GM23248 (cell line): ENCODE measurements at regions not wholly inside any gene's neighbourhood (a gene's known extent, or its start where the extent isn't known, plus 50 kb on each side); places are given as distances from the start of the nearest gene placed in this dataset.

Experiments used
- DNase-seq: peaks from one replicate; pipeline ENCODE4 v3.0.0-alpha.2; 2015
- H2AFZ ChIP-seq: fragments of 200-600 bp; sonication (generic); 2 replicates; pipeline ENCODE4 v1.6.1; 2016; ENCODE audit warnings: antibody characterized with exemption
- H3F3A ChIP-seq: fragments of 200-600 bp; sonication (generic); 2 replicates; pipeline ENCODE4 v1.6.1; 2016; ENCODE audit warnings: mild to moderate bottlenecking, antibody characterized with exemption, mixed run types; ENCODE audit not compliant: insufficient read depth
- H3K27ac ChIP-seq: fragments of 200-600 bp; sonication (generic); 2 replicates; pipeline ENCODE4 v1.5.1; 2016; ENCODE audit warnings: mild to moderate bottlenecking
- H3K27me3 ChIP-seq: fragments of 200-600 bp; sonication (generic); replicated peaks from 2 replicates; pipeline ENCODE4 v1.6.1; 2016; ENCODE audit warnings: mild to moderate bottlenecking; ENCODE audit not compliant: insufficient read depth
- H3K36me3 ChIP-seq: fragments of 200-600 bp; sonication (generic); 2 replicates; pipeline ENCODE4 v1.6.1; 2016; ENCODE audit warnings: low read depth, mild to moderate bottlenecking
- H3K4me1 ChIP-seq: fragments of 200-600 bp; sonication (generic); 2 replicates; pipeline ENCODE4 v1.6.1; 2016; ENCODE audit warnings: mild to moderate bottlenecking; ENCODE audit not compliant: insufficient read depth
- H3K4me2 ChIP-seq: fragments of 200-600 bp; sonication (generic); one replicate; pipeline ENCODE4 v1.6.1; 2016; ENCODE audit warnings: mild to moderate bottlenecking; ENCODE audit not compliant: unreplicated experiment
- H3K4me3 ChIP-seq: fragments of 200-600 bp; sonication (generic); 2 replicates; pipeline ENCODE4 v1.5.1; 2016; ENCODE audit warnings: mild to moderate bottlenecking
- H3K79me2 ChIP-seq: fragments of 200-600 bp; sonication (generic); 2 replicates; pipeline ENCODE4 v1.6.1; 2016; ENCODE audit warnings: mild to moderate bottlenecking; ENCODE audit not compliant: insufficient read depth
- H3K9ac ChIP-seq: fragments of 200-600 bp; sonication (generic); 2 replicates; pipeline ENCODE4 v1.6.1; 2016; ENCODE audit warnings: mild to moderate bottlenecking
- H3K9me2 ChIP-seq: fragments of 200-600 bp; sonication (generic); 2 replicates; pipeline ENCODE4 v1.6.1; 2016; ENCODE audit warnings: mixed run types, mild to moderate bottlenecking, moderate library complexity; ENCODE audit not compliant: insufficient read depth
- H3K9me3 ChIP-seq: fragments of 200-600 bp; sonication (generic); one replicate; pipeline ENCODE4 v1.6.1; 2017; ENCODE audit warnings: low read depth
- H4K20me1 ChIP-seq: fragments of 200-600 bp; sonication (generic); 2 replicates; pipeline ENCODE4 v1.6.0; 2016; ENCODE audit not compliant: insufficient read depth
- EZH2 ChIP-seq: fragments of 200-600 bp; sonication (generic); IDR thresholded peaks from 2 replicates; pipeline ENCODE4 v1.6.1; 2018; ENCODE audit warnings: antibody characterized with exemption, mild to moderate bottlenecking; ENCODE audit not compliant: insufficient read depth, poor library complexity, severe bottlenecking
- EZH2phosphoT487 ChIP-seq: fragments of 200-600 bp; sonication (generic); IDR thresholded peaks from 2 replicates; pipeline ENCODE4 v1.6.1; 2018; ENCODE audit warnings: antibody characterized with exemption, moderate library complexity, mild to moderate bottlenecking, low read depth; ENCODE audit not compliant: insufficient read depth
- WGBS, 2 experiments: methylation state at CpG; one replicate each; pipeline ENCODE4 v1.1.6; 2015 to 2017; ENCODE audit warnings: low lambda C conversion rate in 2 of 2, low coverage in 1 of 2; ENCODE audit errors: missing lambda C conversion rate in 2 of 2; 5-methylcytosine and 5-hydroxymethylcytosine counted together
- in situ Hi-C: fragments of 300-500 bp; cut with MboI; formaldehyde crosslinking; loops from 2 replicates; pipeline ENCODE4 v1.15.0; 2020

GRCh38 chrX:137425986-137426385, 139.9 kb upstream of the ZIC3 start:
- Histone ChIP-seq H3K4me1 (no peaks in the 10 kb centered on the region), H2AFZ (no peak overlapping the region), H3K9ac (no peak overlapping the region), H3K9me3 (no peaks in the 10 kb centered on the region), H3K9me2 (no peaks in the 10 kb centered on the region), H3K4me2 (no peak overlapping the region), H3F3A (no peaks in the 10 kb centered on the region), H3K27ac (no peak overlapping the region), H3K27me3 (peaks cover 4% of the 10 kb centered on the region; the same call in 1 of the 2 replicates), H4K20me1 (no peaks in the 10 kb centered on the region), H3K4me3 (no peak overlapping the region), H3K36me3 (no peaks in the 10 kb centered on the region), H3K79me2 (no peaks in the 10 kb centered on the region)
- DNase-seq = no peak
- 11% methylated on average over 9 of the region's 9 CpGs for WGBS, 2 experiments
- in situ Hi-C loops = no loop called here
- TF ChIP-seq EZH2phosphoT487 = no peak
- no peak for TF ChIP-seq EZH2

GRCh38 chrX:137425273-137425902, 140.5 kb upstream of the ZIC3 start:
- no peak for DNase-seq
- 13 to 17% methylated on average over 17 to 25 of the region's 25 CpGs for WGBS, 2 experiments

GRCh38 chrX:137424679-137425078, 141.2 kb upstream of the ZIC3 start:
- H3F3A ChIP-seq = no peaks in the 10 kb centered on the region
- no peaks in the 10 kb centered on the region for H4K20me1 ChIP-seq
- H3K4me3 ChIP-seq = no peak overlapping the region
- in situ Hi-C loops = no loop called here
- no peak overlapping the region for H3K9ac ChIP-seq
- 15 to 20% methylated on average over 2 to 15 of the region's 15 CpGs for WGBS, 2 experiments
- H3K4me1 ChIP-seq = no peaks in the 10 kb centered on the region
- H3K36me3 ChIP-seq = no peaks in the 10 kb centered on the region
- DNase-seq = no peak
- H3K27ac ChIP-seq = no peak overlapping the region
- no peak overlapping the region for H3K4me2 ChIP-seq
- H3K79me2 ChIP-seq = no peaks in the 10 kb centered on the region
- no peaks in the 10 kb centered on the region for H3K9me2 ChIP-seq
- no peak overlapping the region for H2AFZ ChIP-seq
- H3K9me3 ChIP-seq = no peaks in the 10 kb centered on the region
- TF ChIP-seq EZH2 (no peak), EZH2phosphoT487 (no peak)
- peaks cover 4% of the 10 kb centered on the region; the same call in 1 of the 2 replicates for H3K27me3 ChIP-seq

More at GRCh38 chrX:137425273-137425902, 140.5 kb upstream of the ZIC3 start:
- no peak overlapping the region for H3K27ac ChIP-seq
- no peak overlapping the region for H3K9ac ChIP-seq
- H3K4me1 ChIP-seq = no peaks in the 10 kb centered on the region
- H3K9me3 ChIP-seq = no peaks in the 10 kb centered on the region
- no peaks in the 10 kb centered on the region for H3F3A ChIP-seq
- H3K36me3 ChIP-seq = no peaks in the 10 kb centered on the region
- no peak overlapping the region for H3K4me2 ChIP-seq
- H3K27me3 ChIP-seq = peaks cover 4% of the 10 kb centered on the region; the same call in 1 of the 2 replicates
- no peaks in the 10 kb centered on the region for H3K9me2 ChIP-seq
- no peaks in the 10 kb centered on the region for H3K79me2 ChIP-seq
- H2AFZ ChIP-seq = no peak overlapping the region
- H4K20me1 ChIP-seq = no peaks in the 10 kb centered on the region
- no peak overlapping the region for H3K4me3 ChIP-seq
- TF ChIP-seq EZH2phosphoT487 (no peak), EZH2 (no peak)
- in situ Hi-C loops = no loop called here

GRCh38 chrX:137423241-137423640, 142.7 kb upstream of the ZIC3 start:
- in situ Hi-C loops = no loop called here
- Histone ChIP-seq H3K36me3 (no peaks in the 10 kb centered on the region), H3K27me3 (0 out of 2 replicates have a peak, but pooled peaks cover 4% of the 10 kb centered on the region), H3K4me2 (no peak overlapping the region), H3K9me2 (no peaks in the 10 kb centered on the region), H3K9ac (no peak overlapping the region), H4K20me1 (no peaks in the 10 kb centered on the region), H3K4me3 (no peak overlapping the region), H2AFZ (no peak overlapping the region), H3K9me3 (no peaks in the 10 kb centered on the region), H3F3A (no peaks in the 10 kb centered on the region), H3K27ac (no peak overlapping the region), H3K4me1 (no peaks in the 10 kb centered on the region), H3K79me2 (no peaks in the 10 kb centered on the region)
- no peak for TF ChIP-seq EZH2
- no peak for TF ChIP-seq EZH2phosphoT487
- WGBS, 2 experiments = 3% methylated on average over 3 of the region's 3 CpGs
- no peak for DNase-seq

- DNase-seq = no peak
- Histone ChIP-seq H3K4me3 (no peak overlapping the region), H3F3A (no peaks in the 10 kb centered on the region), H3K4me2 (no peak overlapping the region), H3K36me3 (no peaks in the 10 kb centered on the region), H3K4me1 (no peaks in the 10 kb centered on the region), H3K27ac (no peak overlapping the region), H2AFZ (no peak overlapping the region), H3K9me2 (no peaks in the 10 kb centered on the region), H4K20me1 (no peaks in the 10 kb centered on the region), H3K27me3 (no peaks in the 10 kb centered on the region), H3K9me3 (no peaks in the 10 kb centered on the region), H3K79me2 (no peaks in the 10 kb centered on the region), H3K9ac (no peak overlapping the region)
- in situ Hi-C loops = no loop called here
- TF ChIP-seq EZH2phosphoT487 = no peak
- no peak for TF ChIP-seq EZH2
- 13 to 36% methylated on average over 2 of the region's 2 CpGs for WGBS, 2 experiments
Observed at GRCh38 chrX:137418086-137418485, 147.8 kb upstream of the ZIC3 start.
